Stimulated activated CD4-positive, alpha-beta T cell treated with anti-CD3 and anti-CD28 coated beads, Interleukin-12 subunit alpha, Interleukin-12 subunit beta, amount 100 ng/mL, for 24 hours (primary cell): ENCODE measurements at regions not wholly inside any gene's neighbourhood (a gene's known extent, or its start where the extent isn't known, plus 50 kb on each side); places are given as distances from the start of the nearest gene placed in this dataset.
"Not testable (repeated sequence)": the region's sequence is repeated elsewhere in the genome, so short reads cannot be mapped to it uniquely, and the experiment has no call there.

Source experiments
- DNase-seq, 2 experiments: peaks; one replicate each; pipeline ENCODE4 v3.0.0-alpha.2; 2020; ENCODE audit warnings: low read depth in 2 of 2

DNA sequence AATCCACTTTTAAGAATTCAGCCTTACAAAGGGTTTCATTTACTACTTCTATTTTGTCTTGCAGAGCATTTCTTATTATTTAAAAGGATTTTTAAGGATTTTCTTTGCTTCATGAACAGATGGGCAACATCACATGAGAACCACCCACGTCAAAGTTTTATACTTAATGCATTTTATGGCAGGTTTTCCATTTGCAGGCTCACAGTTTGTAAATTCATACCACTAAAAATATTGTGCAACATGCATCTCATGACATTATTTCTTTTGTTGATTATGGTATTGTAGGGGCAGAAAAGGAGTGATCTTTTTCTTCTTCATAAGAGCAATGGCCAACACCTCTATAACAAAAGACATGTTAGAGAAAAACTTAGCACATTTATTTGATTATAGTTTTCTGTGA, 554.0 kb upstream of the SPRY2 start:
- no peak for DNase-seq

DNA sequence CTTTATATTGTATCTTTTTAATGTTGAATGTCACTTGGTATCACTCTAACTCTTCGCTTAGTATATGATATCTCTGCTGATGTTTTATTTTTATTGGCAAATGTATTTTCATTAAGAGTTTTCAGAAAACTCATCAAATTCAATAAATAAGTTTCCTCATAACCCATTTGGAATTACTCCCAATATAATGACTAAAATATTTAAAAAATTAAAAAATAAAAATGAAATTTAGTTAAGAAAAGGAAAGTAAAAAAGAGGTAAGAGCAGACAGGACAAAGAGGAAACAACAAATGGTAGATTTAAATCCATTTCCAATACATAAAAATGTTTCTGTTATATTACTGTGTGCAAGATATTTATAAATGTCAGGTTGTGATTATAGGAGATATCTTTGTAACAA, 548.9 kb upstream of the SPRY2 start:
- no peak for DNase-seq

DNA sequence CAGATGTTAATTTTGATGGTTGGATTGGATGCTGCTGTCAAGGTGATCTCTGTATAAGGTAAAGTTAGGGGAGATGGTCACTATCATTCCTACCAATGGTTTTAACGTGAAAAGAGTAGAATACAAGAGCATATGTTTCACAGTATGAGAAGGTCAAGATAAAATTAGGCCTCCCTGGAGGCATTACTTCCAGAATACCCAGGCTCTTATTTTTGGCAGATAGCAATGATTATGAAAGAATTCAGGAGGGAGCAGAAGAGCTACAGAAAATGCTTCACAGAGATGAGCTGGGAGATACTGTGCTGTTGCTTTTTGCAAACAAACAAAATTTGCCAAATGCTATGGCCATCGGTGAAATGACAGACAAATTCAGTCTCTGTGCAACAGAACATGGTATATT, 547.5 kb upstream of the SPRY2 start:
- no peak for DNase-seq

DNA sequence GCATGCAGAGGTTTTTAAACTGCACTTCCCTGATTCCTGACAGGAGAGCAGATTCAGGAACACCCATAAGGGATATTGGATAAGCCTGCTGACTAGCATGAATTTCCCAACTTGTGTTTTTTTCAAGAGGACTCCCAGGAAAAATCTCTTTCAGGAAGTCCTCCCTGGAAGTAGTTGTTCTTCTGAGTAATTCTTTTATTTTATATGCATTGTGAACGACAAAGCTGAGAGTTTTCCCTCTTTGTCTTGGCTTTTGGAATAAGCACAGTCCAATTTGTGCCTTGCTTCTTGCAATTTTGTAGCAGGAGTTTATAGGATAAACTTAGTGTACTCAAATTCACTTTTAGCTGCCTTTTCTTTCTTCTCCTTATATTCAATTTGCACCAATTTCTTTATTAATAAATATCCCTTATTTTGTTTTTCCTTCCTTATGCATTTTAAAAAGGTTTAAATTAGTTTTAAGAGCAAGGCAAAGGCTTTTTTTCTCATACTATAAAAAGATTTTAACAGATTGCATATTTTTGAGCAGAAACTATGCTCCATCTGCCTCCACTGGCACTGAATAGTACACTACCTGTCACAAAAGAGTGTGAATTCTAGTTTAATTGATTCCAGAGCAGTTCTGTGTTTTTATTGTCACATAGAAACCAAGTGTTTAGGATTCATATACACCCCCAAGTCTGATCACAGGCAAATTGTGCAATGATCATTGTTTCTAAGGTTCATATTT, 543.3 kb upstream of the SPRY2 start:
- no peak for DNase-seq

DNA sequence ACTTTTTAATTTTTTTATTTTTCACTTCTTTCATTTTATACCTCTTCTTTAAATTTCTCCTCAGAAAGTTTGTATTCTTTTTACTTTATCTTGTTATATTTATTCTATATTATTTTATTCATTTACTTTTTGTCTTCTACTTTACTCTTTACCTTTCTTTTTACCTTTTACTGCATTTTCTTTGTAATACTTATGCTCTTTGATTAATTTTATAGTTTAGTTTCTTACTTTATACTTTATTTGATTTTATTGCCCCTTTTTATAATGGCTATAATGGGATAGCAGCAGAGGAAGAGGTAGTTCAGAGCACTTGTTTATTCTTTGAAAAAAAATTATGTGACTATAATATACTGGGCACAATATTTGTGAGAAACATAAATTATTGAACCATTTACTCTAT, 542.6 kb upstream of the SPRY2 start:
- no peak for DNase-seq

DNA sequence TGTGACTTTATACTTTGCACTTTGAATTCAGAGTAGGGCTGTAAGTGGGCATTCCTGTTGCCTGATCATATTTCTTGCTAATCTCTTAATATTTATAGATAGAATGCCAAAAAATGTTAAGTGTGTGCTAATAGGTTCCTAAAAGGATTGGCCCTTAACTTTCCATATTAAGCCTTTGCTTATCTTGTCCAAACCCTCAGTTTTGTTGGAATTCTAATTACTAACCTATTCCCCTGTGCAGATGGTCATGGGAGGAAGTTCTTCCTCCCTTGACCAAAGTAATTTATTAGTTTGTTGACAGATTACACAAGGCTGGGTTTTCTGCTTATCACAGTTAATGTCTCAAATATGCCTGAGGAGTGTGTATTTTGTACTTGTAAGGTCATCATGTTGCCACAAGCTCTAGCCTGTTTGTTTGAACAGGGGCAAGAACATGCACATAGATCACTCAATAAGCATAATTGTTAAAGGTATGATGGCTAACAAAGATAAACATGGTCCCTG, 541.1 kb upstream of the SPRY2 start:
- no peak for DNase-seq

DNA sequence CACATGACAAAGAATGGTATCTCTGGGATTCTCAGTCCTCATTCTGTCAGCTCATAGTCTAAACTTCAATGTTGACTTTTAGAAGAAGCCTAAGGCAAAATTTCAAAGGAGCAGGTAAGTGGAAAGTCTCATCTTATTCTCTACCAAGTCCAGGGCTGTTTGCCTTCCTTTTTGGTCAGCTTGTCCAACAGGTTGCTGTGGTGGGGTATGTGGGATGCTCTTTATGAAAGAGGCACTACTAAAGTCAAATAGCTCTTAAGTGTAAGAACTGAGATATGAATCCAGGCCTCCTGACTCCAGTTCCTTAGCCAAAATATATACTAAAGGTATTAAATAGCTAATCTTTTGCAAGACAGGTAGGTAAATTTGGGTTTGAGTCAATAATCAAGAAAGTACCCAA, 540.6 kb upstream of the SPRY2 start:
- DNase-seq: no peak

DNA sequence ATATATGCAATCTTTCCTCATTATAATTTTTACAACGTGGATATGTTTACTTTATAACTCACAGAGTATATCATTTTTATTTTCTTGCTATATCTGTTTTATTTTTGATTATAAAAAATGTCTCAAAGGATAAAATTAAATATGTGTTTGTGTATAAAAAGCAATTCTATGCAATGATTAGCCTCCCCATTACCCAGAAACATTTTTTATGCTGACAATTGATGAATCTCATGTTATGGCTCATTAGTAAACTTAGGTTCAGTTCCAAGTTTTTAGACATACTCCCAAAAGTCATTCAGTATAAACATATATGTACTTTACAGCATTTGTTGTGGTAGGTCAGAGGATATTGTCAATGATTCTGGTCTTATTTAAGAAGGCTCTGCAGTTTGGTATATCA, 540.1 kb upstream of the SPRY2 start:
- no peak for DNase-seq

DNA sequence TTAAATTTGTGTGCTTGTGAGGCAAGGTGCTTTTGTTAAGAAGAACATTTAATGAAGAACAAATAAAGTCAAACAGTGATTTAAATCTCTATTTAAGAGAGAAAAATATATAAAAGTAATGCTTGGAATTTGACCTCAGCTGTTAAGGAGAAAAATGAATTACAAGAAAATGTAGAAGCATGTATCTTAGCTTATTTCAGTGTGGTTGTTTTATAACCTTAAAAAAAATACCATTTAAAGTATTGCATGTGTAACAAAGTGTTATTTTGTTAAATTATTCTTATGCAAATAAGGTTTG, 537.0 kb upstream of the SPRY2 start:
- no peak for DNase-seq

DNA sequence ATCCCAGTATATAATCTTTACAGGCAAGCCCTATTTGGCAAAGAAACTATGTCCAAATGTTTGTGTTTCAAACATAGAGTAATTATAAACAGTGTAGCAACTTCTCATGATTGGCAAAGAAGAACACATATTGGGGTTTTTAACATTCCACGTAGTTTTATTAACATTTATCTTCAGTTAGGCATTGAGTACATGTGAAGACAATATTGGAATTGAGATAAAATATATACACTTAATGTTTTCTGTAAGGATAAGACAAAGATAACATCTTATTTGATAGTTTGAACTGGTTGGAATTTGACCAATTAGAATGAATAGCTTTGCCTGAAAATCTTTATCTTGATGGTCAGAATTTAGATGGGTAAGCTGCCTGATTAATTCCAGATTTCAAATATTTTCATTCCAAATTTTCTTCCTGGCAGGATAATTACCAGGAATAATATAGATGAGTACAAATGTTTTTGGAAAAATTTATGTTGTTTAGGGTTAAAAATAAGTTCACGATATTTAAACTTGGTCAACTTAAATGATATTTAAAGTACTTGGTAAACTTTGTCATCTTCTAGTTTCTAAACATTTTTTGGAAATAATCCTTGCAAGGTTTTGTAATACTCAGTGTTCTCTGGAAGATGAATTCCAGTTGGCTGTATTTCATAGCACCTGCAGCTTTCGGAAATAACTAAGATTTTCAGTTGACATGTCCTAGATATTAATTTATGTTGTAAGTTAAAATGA, 536.5 kb upstream of the SPRY2 start:
- no peak for DNase-seq

DNA sequence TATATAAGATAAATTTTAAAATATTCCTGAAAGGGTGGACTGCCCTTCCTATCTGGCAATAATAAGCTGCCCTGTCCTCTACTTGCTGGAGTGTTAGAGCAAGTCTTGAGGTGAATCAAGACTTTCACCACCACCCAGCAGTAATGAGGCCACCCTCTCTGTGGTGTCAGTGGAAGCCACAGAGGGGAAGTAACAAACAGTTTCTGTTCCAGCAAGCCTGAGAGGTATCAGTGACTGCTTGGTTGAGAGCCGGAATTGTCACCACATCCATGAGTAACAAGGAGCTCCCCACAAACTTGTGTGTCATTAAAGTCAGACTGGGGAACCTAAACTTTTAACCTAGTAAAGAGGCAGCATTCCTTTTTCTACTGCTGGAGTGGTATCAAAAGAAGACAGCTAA, 532.7 kb upstream of the SPRY2 start:
- no peak for DNase-seq

DNA sequence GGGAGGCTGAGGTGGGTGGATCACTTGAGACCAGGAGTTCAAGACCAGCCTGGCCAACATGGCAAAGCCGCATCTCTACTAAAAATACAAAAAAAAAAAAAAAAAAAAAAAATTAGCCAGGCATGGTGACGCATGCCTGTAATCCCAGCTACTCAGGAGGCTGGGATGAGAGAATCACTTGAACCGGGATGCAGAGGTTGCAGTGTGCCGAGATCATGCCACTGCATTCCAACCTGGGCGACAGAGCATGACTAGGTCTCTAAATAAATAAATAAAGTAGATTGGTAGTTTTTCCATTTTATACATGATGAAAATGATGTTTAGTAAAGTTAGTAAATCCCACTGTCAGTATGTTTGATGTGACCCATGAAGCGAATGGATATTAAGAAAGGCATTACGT, 531.0 kb upstream of the SPRY2 start:
- DNase-seq: not testable (repeated sequence)

DNA sequence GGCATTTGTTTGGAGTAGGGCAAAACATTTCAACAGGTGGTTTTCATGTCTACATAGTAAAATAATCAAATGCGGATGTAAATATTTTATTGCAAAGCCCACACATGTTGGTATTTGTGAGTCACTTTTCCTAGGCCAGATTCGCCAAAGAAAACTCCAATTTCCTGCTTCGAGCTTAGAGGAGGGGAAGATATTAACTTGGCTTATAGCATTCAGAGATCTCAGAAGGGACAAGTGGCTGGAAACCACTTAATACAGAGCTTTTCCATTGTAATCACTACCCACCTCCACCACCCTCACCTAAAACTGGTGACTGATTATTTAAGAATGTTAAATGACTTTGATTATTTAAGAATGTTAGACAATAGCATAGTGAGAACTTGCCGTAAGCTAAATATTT, 530.6 kb upstream of the SPRY2 start:
- no peak for DNase-seq

DNA sequence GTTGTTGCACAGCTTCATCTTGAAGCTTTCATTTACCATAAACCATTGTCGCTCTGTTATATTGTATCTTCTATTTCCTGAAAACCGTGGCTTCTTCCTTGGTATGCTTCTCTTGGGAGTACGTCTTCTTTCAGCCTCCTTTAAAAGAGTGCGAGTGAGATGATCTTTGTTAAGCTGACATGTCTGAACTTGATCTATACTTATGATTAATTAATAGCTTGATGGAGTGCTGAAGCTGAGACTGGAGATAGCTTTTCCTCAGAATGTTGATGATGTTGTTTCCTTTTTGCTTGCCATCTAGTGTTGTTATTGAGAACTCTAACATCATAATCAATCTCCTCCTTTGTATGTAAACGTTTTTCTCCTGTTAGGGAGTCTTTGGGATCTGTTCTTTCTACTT, 529.3 kb upstream of the SPRY2 start:
- no peak for DNase-seq

DNA sequence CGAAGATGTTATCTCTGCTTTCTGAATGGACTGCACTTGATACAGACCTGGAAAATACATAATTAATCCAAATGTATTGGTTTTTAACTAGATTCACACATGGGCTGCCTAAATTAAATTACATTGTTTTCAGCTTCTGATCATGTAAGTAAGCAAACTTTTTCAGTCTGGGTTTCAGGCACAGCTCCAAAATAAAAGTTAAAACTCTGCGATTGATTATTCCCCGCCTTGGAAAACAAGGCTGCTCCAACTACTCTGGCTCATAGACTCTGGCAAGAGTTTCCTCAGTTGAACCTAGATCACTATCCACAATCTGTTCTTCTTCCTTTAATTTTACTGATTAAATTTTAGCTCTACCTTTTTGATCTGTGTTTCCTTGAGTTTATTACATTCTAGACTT, 526.0 kb upstream of the SPRY2 start:
- DNase-seq: no peak

DNA sequence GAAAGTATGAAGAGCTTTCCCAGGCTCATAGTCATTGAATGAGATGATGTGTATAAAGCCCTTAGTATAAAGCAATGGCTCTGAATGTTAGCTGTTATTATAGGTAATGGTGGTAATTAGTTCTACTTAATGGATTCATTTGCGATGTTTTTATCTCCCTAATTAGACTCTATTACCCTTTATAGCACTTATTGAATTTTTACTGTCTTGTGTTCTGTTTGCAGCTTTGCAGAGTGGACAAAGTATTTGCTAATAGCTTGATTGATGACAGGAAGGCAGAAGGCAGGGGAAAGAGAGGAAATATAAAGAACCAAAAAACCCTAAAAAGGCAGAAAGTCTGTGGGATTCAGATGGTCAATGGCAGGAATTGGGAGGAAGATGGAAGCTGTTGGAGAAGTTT, 524.4 kb upstream of the SPRY2 start:
- DNase-seq: no peak

DNA sequence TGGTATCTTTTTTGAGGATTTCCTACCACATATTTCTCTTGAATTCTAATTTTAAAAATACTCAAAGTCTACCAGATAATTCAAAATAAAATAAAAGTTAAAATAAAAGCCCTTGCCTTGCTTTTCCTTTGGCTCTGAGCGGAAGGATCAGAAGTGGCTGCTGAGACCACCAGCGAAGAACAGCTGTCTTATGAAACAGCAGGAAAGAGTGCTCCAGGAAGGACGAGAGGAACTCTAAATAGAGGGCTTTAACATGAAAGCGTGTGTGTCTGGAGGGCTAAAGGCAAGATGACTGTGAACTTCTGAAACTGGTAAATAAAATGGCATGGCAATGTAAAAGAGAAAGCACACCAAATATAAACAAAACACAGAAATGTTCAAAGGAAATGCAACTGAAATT, 521.5 kb upstream of the SPRY2 start:
- no peak for DNase-seq

DNA sequence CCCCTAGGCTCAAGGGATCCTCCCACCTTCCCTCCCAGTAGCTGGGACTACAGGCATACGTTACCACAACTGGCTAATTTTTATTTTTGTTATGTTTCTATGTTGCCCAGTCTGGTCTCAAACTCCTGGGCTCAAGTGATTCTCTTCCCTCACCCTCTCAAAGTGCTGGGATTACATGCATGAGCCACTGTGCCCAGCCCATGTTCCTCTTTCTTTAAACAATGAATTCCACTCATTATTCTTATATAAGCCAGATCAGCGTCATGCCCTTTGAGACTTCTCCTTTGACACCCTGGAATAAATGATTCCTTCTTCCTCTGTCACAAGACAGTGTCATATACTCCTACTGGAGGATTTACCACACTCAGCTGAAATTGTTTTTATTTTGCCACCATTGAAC, 519.9 kb upstream of the SPRY2 start:
- DNase-seq: no peak

DNA sequence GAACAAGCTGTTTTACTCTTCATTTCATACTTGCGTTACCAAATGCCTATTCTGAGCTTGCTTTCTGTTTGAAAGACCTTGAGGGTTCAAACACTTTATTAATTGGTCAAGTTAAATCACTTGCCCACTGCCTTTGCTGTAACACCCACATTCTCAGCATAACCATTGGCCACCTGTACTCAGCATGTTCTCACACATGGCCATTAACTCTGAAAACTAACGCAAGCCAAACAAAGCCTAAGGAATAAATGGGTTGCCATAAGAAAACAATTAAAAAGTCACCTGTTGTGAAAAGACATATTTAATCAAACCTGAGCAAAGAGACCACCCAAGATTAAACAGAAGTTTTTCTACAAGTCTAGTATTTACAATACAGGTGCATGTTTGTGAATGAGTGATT, 517.2 kb upstream of the SPRY2 start:
- DNase-seq: no peak

DNA sequence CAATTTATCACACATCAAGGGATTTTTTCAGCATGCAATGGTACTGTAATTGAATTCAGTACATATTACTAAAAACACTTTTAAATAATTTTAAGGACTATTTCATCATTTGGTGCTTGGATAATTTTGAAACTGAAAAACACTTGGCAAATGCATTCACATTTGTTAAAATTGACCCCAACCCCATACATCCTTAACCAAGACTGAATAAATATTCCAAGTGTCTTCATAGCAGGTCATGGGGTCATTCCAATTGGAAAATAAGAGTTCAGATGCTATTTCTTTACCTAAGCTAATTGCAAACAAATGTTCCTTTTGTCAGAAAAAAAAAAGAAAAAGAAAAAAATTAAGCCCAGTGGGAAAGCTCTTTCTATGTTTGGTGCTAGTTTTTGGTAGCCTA, 516.4 kb upstream of the SPRY2 start:
- DNase-seq: no peak

DNA sequence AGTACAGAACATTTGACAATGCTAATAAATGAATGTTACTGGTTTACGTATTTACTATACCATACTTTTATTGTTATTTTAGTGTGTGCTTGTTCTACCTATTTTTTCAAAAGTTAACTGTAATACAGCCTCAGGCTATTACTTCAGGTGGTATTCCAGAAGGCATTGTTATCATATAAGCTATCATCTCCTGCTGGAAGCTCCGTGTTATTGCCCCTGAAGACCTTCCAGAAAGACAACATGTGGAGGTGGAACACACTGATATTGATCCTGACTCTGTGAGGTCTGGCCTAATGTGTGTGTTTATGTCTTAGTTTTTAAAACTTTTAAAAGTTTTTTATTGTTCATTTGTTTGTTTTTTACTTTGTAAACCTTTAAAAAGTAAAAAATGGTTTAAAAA, 509.8 kb upstream of the SPRY2 start:
- DNase-seq: no peak

DNA sequence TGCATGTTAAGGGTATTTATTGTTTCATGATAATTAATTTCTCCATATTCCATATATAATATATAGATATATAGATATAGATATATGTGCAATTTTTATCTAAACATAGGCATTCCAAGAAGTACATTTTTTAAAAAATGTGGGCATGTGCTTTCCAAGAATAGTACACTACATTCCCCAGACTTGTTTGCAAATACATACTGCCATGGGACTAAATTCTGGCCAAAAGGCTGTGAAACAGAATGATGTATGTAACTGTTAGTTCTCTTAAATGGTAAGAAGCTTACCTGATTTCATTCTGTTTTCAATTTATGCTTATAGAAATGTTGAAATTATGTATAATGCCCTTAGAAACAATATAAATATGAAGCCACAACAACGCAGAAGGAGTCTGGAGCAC, 503.2 kb upstream of the SPRY2 start:
- no peak for DNase-seq

DNA sequence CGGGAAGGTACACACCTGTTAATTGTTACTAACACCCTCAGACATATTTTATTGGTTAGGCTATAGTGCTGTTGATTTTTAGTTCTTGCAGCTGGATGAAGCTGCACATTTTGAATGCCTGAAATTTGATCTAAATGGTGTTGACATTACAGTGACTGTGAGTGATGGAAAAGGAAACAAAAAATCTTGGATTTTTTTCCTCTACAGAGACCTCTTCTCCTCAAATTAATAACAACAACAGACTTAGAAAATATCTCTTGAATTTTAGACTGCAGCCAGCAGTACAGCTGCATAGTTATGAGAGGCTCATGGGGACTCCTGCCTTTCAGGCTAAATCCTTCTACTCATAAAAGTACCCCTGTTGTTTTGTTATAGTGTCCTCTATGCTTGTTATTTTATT, 500.5 kb upstream of the SPRY2 start:
- no peak for DNase-seq
